ENCODE measurements at regions not wholly inside any gene's neighbourhood (a gene's known extent, or its start where the extent isn't known, plus 50 kb on each side); places are given as distances from the start of the nearest gene placed in this dataset.
A peak's percentile ranks its signal among the peaks of the same experiment; 100 is the strongest.

DNA sequence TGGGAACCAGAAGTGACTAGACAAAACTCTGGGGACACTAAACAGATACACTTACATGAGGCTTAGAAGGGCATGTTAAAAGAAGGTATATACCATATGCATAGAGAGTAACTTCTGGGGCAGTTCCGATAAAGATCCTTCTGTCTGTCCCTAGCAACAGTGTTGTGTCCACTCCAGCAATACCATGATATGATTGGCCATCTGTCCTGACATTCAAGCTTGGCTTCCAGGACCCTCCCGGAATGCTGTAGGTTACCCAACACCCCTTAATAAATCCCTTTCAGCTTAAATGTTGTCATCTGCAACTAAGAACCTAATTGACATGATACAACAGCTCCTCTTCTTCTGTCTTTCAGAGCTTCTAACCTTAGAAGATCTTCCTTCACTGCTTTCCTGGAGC is 307.7 kb downstream of the OMA1 start:
- Histone ChIP-seq H4K20me1 (ENCODE audit: low read depth) (peaks cover 32% of the 10 kb centered on the region), H3K4me3 (no peak overlapping the region), H3K27ac (no peak overlapping the region), H2AFZ (replicated peaks) (no peak overlapping the region), H3F3A (ENCODE audit: low read depth) (peaks cover 7% of the 10 kb centered on the region), H3K79me2 (ENCODE audit: low read depth) (peaks cover 27% of the 10 kb centered on the region), H3K4me2 (peak overlapping the region; percentile 29), H3K36me3 (no peaks in the 10 kb centered on the region), H3K9ac (no peak overlapping the region), H3K27me3 (no peaks in the 10 kb centered on the region), H3K9me3 (ENCODE audit: low read depth) (no peaks in the 10 kb centered on the region), H3K4me1 (peaks cover 21% of the 10 kb centered on the region)
- H3K4me3 Mint-ChIP-seq: no peak overlapping the region
- no peaks in the 10 kb centered on the region for H3K9me3 Mint-ChIP-seq
- peaks cover 21% of the 10 kb centered on the region for H3K4me1 Mint-ChIP-seq
- TF ChIP-seq CTCF (IDR thresholded peaks at IDR 0.05) (no peak), EZH2phosphoT487 (IDR thresholded peaks at IDR 0.05) (no peak), EZH2 (IDR thresholded peaks at IDR 0.05) (no peak)
- peaks cover 2% of the 10 kb centered on the region for H3K27me3 Mint-ChIP-seq (ENCODE audit: insufficient read depth, low read depth)
- H3K36me3 Mint-ChIP-seq: no peaks in the 10 kb centered on the region
- DNase-seq (ENCODE audit: low spot score): no peak
- no peak overlapping the region for H3K27ac Mint-ChIP-seq

GRCh38 chr1:58233729-58234128 is 312.8 kb downstream of the OMA1 start:
- no peaks in the 10 kb centered on the region for H3K36me3 Mint-ChIP-seq
- Histone ChIP-seq H4K20me1 (ENCODE audit: low read depth) (peaks cover 16% of the 10 kb centered on the region), H3K4me3 (no peak overlapping the region), H3K9ac (no peak overlapping the region), H3K27ac (no peak overlapping the region), H3K4me1 (peaks cover 18% of the 10 kb centered on the region), H3K4me2 (no peak overlapping the region), H3K79me2 (ENCODE audit: low read depth) (peaks cover 9% of the 10 kb centered on the region), H2AFZ (replicated peaks) (no peak overlapping the region), H3F3A (ENCODE audit: low read depth) (peaks cover 9% of the 10 kb centered on the region), H3K27me3 (no peaks in the 10 kb centered on the region), H3K36me3 (no peaks in the 10 kb centered on the region), H3K9me3 (ENCODE audit: low read depth) (no peaks in the 10 kb centered on the region)
- peaks cover 2% of the 10 kb centered on the region for H3K27me3 Mint-ChIP-seq (ENCODE audit: insufficient read depth, low read depth)
- no peak overlapping the region for H3K4me3 Mint-ChIP-seq
- H3K4me1 Mint-ChIP-seq: peaks cover 36% of the 10 kb centered on the region
- H3K27ac Mint-ChIP-seq: no peak overlapping the region
- no peak for TF ChIP-seq EZH2 (IDR thresholded peaks at IDR 0.05)
- no peak for TF ChIP-seq CTCF (IDR thresholded peaks at IDR 0.05)
- TF ChIP-seq EZH2phosphoT487 (IDR thresholded peaks at IDR 0.05): no peak
- no peak for DNase-seq (ENCODE audit: low spot score)
- no peaks in the 10 kb centered on the region for H3K9me3 Mint-ChIP-seq

DNA sequence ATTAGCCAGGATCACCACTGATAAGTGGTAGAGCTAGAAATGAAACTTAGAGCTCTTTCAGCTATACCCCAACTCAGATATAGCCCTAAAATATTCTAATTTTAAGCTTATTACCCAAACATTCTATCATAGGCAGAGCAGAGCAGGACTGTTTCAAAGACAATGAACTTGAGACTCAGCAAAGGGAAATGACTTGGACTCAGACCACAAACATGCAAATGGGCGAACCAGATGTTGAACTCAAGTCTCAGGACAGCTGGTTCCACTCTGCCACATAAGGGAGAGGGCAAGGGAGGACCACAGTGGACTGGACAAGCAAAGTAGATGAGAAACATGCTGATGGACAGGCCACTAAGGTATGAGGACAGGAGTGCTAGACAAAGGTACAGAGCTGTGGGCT is 315.3 kb downstream of the OMA1 start:
- Histone ChIP-seq H3K4me1 (peaks cover 18% of the 10 kb centered on the region), H4K20me1 (ENCODE audit: low read depth) (peaks cover 1% of the 10 kb centered on the region), H3K36me3 (no peaks in the 10 kb centered on the region), H3K27me3 (no peaks in the 10 kb centered on the region), H3K79me2 (ENCODE audit: low read depth) (peaks cover 3% of the 10 kb centered on the region), H3K9me3 (ENCODE audit: low read depth) (no peaks in the 10 kb centered on the region), H3K4me2 (no peak overlapping the region), H3K27ac (no peak overlapping the region), H3F3A (ENCODE audit: low read depth) (peaks cover 5% of the 10 kb centered on the region), H2AFZ (replicated peaks) (no peak overlapping the region), H3K9ac (no peak overlapping the region), H3K4me3 (no peak overlapping the region)
- no peak overlapping the region for H3K4me3 Mint-ChIP-seq
- peaks cover 2% of the 10 kb centered on the region for H3K27me3 Mint-ChIP-seq (ENCODE audit: insufficient read depth, low read depth)
- H3K27ac Mint-ChIP-seq: no peak overlapping the region
- no peak for TF ChIP-seq EZH2 (IDR thresholded peaks at IDR 0.05)
- TF ChIP-seq EZH2phosphoT487 (IDR thresholded peaks at IDR 0.05): no peak
- TF ChIP-seq CTCF (IDR thresholded peaks at IDR 0.05): no peak
- no peaks in the 10 kb centered on the region for H3K36me3 Mint-ChIP-seq
- DNase-seq (ENCODE audit: low spot score): no peak
- H3K4me1 Mint-ChIP-seq: peaks cover 27% of the 10 kb centered on the region
- H3K9me3 Mint-ChIP-seq: no peaks in the 10 kb centered on the region

Data from neural progenitor cell (in vitro differentiated cells).